ENCODE measurements at regions not wholly inside any gene's neighbourhood (a gene's known extent, or its start where the extent isn't known, plus 50 kb on each side); places are given as distances from the start of the nearest gene placed in this dataset.

DNA sequence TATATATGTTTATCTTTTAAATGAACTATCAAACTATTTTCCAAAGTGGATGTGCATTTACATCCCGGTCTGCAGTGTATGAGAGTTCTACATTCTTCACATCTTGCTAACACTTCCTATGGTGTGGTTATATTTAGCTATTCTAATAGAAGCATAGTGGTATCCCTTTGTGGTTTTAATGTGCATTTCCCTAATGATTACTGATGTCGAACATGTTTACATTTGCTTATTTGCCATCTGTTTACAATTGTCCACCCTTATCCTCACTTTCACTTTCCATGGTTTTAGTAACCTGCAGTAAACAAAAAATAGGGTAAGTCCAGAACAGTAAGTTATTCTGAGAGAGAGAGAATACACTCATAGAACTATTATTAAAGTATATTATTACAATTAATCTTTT, 360.5 kb upstream of the NAALADL2 start:
- WGBS = 37% methylated on average over 2 of the region's 2 CpGs
- no peaks in the 10 kb centered on the region for H3K36me3 ChIP-seq (ENCODE audit: insufficient read depth)
- no peak overlapping the region for H3K27ac ChIP-seq (ENCODE audit: low read depth)
- no peaks in the 10 kb centered on the region for H3K4me1 ChIP-seq (ENCODE audit: insufficient read depth)
- no peak overlapping the region for H3K4me3 ChIP-seq (ENCODE audit: low read depth, low read length)
- no peak for DNase-seq (ENCODE audit: extremely low spot score)

DNA sequence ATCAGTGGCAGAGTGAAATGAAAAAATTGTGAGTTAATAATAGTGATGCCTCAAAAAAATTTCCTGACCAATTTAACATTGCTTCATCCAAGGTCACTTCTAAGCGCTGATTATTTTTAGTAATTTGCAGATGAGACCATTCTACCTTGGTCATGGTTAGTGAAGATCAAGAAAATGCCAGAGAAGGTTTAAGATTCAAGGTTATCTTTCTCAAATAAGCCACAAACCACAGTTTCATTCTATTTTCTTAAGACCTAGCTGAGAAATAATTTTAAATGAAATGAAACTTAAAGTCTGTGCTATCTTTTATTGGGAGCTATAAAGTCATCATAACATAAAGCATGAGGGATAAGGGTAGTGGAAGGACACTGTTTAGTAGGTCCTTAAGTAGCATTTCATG, 353.9 kb upstream of the NAALADL2 start:
- WGBS = 95% methylated on average over 1 of the region's 1 CpG
- DNase-seq (ENCODE audit: extremely low spot score) = no peak
- no peaks in the 10 kb centered on the region for H3K36me3 ChIP-seq (ENCODE audit: insufficient read depth)
- no peak overlapping the region for H3K4me3 ChIP-seq (ENCODE audit: low read depth, low read length)
- no peak overlapping the region for H3K27ac ChIP-seq (ENCODE audit: low read depth)
- no peaks in the 10 kb centered on the region for H3K4me1 ChIP-seq (ENCODE audit: insufficient read depth)

DNA sequence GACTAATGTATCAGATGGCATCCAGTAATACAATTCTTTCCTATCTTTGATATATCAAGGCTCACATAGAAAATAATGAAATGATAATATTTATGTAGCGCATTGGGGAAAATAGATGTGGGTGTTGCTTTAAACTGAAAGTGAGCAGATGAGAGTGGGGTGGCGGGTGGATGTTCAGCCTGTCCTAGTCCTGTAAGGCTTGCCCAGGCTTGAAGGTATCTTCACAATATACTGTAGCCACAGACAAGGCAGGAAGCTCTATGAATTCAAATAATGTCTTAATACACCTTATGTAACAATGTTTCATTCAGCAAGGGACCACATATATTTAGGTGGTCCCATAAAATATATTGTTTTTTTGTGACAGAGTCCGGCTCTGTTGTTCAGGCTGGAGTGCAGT, 334.9 kb upstream of the NAALADL2 start:
- no peak overlapping the region for H3K4me3 ChIP-seq (ENCODE audit: low read depth, low read length)
- 98% methylated on average over 3 of the region's 3 CpGs for WGBS

DNA sequence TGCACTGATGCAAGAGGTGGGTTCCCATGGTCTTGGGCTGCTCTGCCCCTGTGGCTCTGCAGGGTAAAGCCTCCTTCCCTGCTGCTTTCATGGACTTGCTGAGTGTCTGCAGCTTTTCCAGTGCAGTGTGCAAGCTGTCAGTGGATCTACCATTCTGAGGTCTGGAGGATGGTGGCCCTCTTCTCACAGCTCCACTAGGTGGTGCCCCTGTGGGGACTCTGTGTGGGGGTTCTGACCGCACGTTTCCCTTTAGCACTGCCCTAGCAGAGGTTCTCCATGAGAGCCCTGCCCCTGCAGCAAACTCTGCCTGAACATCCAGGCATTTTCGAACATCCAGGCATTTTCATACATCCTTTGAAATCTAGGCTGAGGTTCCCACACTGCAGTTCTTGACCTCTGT, 329.8 kb upstream of the NAALADL2 start:
- no peaks in the 10 kb centered on the region for H3K4me1 ChIP-seq (ENCODE audit: insufficient read depth)
- WGBS = 92% methylated on average over 3 of the region's 3 CpGs
- DNase-seq (ENCODE audit: extremely low spot score) = no peak
- no peak overlapping the region for H3K4me3 ChIP-seq (ENCODE audit: low read depth, low read length)
- no peak overlapping the region for H3K27ac ChIP-seq (ENCODE audit: low read depth)
- peaks cover 2% of the 10 kb centered on the region for H3K36me3 ChIP-seq (ENCODE audit: insufficient read depth)

More for the DNA sequence above, 334.9 kb upstream of the NAALADL2 start:
- DNase-seq (ENCODE audit: extremely low spot score) = no peak
- Histone ChIP-seq H3K27ac (ENCODE audit: low read depth) (no peak overlapping the region), H3K36me3 (ENCODE audit: insufficient read depth) (no peaks in the 10 kb centered on the region), H3K4me1 (ENCODE audit: insufficient read depth) (no peaks in the 10 kb centered on the region)

DNA sequence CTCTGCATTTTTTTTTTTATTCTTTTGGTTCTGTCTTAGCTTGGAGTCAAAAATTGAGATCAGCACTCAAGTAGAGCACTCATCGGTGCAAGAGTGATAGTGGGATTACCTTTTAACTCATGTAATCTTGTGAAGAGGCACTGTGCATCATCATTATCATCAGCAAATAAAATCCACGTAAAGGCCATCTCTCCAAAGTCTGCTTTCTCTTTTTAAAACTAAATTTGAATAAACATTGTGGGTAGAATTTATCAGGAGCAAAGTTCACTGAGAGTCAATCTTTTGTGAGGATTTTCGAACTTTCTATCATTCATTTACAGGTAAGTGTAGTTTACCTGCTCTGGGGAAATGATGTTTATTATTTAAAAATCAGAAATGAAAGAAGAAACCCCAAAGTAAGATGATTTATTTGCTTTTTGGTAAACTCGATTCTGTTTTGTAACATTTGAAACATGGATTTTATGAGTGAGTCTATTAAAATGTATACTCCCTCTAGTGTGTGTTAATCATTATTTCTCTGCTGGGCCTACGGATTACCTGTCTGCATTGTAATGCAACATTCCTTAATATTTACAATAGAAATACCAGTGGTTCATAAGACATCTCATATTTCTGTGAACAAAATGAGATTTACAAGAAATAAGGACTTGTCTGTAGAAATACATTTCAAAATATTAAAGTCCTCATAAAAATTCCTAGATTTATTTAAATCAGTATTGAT, 327.7 kb upstream of the NAALADL2 start:
- DNase-seq (ENCODE audit: extremely low spot score) = no peak
- Histone ChIP-seq H3K4me3 (ENCODE audit: low read depth, low read length) (no peak overlapping the region), H3K4me1 (ENCODE audit: insufficient read depth) (no peaks in the 10 kb centered on the region), H3K36me3 (ENCODE audit: insufficient read depth) (peaks cover 2% of the 10 kb centered on the region), H3K27ac (ENCODE audit: low read depth) (no peak overlapping the region)
- WGBS = 79% methylated on average over 5 of the region's 5 CpGs

DNA sequence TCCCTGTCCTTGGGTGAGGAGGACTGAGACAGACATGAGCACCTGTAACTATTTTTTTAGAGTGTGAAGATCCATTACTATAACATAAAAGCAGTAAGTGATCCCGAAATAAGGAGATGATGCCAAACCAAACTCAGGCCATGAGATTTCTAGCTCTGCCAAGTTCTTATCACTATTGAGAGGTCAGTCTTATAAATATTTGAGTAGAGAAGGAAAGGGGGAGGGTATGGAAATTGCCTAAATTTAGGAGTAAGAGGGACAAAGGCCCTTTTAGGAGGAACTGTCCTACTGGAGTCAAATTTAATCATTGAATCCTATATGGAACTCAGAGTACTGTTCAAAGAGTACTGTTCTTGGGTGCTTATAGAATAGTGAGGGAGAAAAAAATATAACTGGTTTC, 326.9 kb upstream of the NAALADL2 start:
- Histone ChIP-seq H3K36me3 (ENCODE audit: insufficient read depth) (peaks cover 2% of the 10 kb centered on the region), H3K4me3 (ENCODE audit: low read depth, low read length) (no peak overlapping the region), H3K4me1 (ENCODE audit: insufficient read depth) (no peaks in the 10 kb centered on the region), H3K27ac (ENCODE audit: low read depth) (no peak overlapping the region)
- 76% methylated on average over 1 of the region's 1 CpG for WGBS
- no peak for DNase-seq (ENCODE audit: extremely low spot score)

DNA sequence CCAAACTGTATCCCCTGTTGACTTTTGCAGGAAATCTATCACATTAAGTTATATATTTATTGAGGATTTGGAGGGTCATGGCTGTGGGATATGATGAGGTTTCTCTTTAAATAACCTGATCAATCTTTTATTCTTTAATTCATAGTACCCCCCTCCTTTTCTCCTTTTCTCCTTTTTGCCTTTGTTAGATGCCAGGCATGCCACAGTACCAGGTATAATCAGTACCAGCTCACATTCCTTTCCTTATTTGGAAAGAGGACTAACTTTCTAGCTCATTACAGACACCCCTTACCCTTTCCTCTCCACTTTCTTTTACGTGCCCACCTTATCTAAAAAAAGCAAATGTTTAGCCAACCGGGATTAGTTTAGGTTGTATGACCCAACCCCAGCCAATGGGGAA, 326.4 kb upstream of the NAALADL2 start:
- 84% methylated on average over 2 of the region's 2 CpGs for WGBS
- H3K4me1 ChIP-seq (ENCODE audit: insufficient read depth) = no peaks in the 10 kb centered on the region
- H3K36me3 ChIP-seq (ENCODE audit: insufficient read depth) = peaks cover 2% of the 10 kb centered on the region
- H3K4me3 ChIP-seq (ENCODE audit: low read depth, low read length) = no peak overlapping the region
- no peak overlapping the region for H3K27ac ChIP-seq (ENCODE audit: low read depth)
- DNase-seq (ENCODE audit: extremely low spot score) = no peak

DNA sequence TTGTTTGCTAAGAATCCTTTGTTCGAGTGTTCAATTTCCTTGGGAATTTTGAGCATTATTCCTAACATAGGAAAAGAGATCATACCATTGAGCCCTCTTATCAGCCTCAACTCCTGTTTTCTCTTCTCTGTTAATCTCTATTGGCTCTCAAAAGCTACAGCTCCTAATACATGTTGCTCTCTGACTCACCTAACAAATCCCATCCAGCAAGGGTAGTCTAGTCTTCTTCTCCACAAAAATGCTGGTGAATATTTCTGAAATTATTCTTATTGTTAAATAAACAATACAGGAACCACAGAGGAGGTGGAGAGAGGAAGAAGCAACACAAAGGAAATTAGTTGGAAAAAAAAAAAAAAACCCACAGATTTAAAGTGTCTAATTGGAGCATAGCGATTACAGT, 325.8 kb upstream of the NAALADL2 start:
- no peak overlapping the region for H3K4me3 ChIP-seq (ENCODE audit: low read depth, low read length)
- peaks cover 2% of the 10 kb centered on the region for H3K36me3 ChIP-seq (ENCODE audit: insufficient read depth)
- 93% methylated on average over 2 of the region's 2 CpGs for WGBS
- DNase-seq (ENCODE audit: extremely low spot score) = no peak
- no peaks in the 10 kb centered on the region for H3K4me1 ChIP-seq (ENCODE audit: insufficient read depth)
- H3K27ac ChIP-seq (ENCODE audit: low read depth) = no peak overlapping the region

DNA sequence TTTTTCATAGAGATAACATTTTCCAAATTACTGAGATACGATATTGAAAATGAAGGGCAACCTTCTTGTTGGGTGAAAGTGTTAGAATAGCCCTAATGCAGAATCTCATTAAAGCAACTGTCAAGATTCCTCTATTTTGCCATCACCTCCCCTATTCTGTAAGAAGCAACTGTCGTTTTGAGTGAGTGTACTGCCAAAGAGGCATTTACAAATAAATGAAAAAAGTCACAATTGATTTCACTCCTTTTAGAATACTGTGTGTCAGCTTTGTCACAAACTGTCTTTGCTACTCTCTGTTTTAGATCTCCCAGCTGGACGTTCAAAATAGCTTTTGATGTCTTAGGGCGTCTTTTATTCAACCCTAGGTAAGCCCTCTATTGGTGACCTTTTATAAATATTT, 322.8 kb upstream of the NAALADL2 start:
- no peak overlapping the region for H3K4me3 ChIP-seq (ENCODE audit: low read depth, low read length)
- DNase-seq (ENCODE audit: extremely low spot score) = no peak
- H3K27ac ChIP-seq (ENCODE audit: low read depth) = no peak overlapping the region
- WGBS = 80% methylated on average over 4 of the region's 4 CpGs
- H3K36me3 ChIP-seq (ENCODE audit: insufficient read depth) = peaks cover 2% of the 10 kb centered on the region
- no peaks in the 10 kb centered on the region for H3K4me1 ChIP-seq (ENCODE audit: insufficient read depth)

DNA sequence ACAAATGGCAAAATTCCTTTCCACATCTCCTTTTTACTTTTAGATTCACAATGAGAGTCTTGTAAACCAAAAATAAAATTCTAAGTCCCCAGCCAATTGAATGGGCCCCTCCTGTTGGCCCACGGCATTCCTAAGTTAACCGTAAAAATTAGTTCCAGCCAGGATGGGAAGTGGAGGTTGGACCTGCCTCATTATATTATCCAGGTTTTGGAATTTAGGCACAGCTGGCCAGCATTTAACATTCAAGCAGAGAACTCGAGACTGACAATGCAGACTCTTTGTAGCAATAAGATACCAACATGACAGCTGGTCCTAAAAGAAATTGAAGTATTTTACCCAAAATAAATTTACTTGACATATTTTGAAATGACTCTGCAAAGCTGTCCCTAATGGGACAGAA, 321.0 kb upstream of the NAALADL2 start:
- WGBS = 75% methylated on average over 3 of the region's 3 CpGs
- Histone ChIP-seq H3K4me3 (ENCODE audit: low read depth, low read length) (no peak overlapping the region), H3K36me3 (ENCODE audit: insufficient read depth) (no peaks in the 10 kb centered on the region), H3K27ac (ENCODE audit: low read depth) (no peak overlapping the region), H3K4me1 (ENCODE audit: insufficient read depth) (no peaks in the 10 kb centered on the region)
- no peak for DNase-seq (ENCODE audit: extremely low spot score)

DNA sequence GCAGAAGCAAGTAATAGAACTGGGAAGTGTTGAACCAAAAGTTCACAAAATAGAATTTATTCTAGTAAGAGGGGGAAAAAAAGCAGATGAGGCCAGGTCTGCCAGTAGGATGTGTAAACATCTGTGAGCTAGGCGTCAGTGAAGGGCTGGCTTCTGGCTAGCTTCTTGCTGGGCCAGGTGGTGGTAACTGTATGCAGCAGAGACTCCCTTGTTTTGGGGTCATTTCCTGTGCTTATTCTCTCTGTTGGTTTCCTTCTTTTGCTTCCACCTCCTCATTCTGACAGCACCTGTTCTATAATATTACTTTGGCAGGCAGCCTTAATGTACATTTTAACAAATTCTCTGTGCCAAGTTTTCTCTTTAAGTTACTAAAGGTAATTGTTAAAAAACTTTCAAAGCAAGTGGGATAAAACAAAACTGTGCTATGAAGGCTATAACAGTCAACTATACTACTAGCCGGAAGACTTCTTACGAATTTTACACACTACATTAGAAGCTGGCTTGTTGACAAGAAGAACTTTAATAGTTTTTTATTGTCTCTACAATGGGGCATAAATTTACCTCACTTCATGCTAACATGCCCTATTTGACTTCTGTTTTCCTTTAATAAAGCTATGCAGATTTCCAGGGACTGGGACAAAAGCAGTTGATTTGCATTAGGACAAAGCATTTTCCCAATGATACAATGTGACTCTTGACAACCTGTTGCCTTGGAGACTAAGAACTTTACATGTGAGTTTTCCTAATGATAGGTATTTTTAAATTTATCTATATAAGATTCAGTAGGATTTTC, 318.8 kb upstream of the NAALADL2 start:
- Histone ChIP-seq H3K36me3 (ENCODE audit: insufficient read depth) (no peaks in the 10 kb centered on the region), H3K4me1 (ENCODE audit: insufficient read depth) (no peaks in the 10 kb centered on the region), H3K27ac (ENCODE audit: low read depth) (no peak overlapping the region), H3K4me3 (ENCODE audit: low read depth, low read length) (no peak overlapping the region)
- no peak for DNase-seq (ENCODE audit: extremely low spot score)
- 74% methylated on average over 3 of the region's 3 CpGs for WGBS

DNA sequence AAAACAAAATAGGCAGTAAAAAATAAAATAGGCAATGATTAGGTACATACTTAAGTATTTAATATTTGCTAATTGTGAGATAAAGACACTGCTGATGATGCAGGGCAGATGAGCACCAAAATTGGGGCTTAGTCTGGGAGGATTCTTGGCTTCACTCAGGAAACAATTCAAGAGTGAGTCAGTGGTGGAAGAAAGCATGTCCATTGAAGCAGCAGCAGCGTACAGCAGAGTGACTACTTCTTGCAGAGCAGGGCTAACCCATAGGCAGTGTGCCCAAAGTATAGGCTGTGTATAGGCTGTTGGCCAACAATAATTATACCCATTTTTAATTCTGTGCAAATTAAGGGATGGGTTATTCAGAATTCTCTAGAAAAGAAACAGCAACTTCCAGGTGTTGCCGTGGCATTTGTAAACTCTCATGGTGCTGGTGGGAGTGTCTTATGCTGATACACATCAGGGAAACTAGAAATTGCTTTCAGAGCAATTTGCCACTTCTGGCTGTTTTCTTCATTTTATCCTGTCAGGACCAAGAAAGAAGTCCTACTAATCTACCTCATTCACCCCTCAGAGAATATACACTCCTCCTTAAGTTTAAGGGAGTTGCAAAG, 317.3 kb upstream of the NAALADL2 start:
- Histone ChIP-seq H3K4me1 (ENCODE audit: insufficient read depth) (no peaks in the 10 kb centered on the region), H3K27ac (ENCODE audit: low read depth) (no peak overlapping the region), H3K4me3 (ENCODE audit: low read depth, low read length) (no peak overlapping the region), H3K36me3 (ENCODE audit: insufficient read depth) (no peaks in the 10 kb centered on the region)
- 82% methylated on average over 2 of the region's 2 CpGs for WGBS
- DNase-seq (ENCODE audit: extremely low spot score) = no peak

DNA sequence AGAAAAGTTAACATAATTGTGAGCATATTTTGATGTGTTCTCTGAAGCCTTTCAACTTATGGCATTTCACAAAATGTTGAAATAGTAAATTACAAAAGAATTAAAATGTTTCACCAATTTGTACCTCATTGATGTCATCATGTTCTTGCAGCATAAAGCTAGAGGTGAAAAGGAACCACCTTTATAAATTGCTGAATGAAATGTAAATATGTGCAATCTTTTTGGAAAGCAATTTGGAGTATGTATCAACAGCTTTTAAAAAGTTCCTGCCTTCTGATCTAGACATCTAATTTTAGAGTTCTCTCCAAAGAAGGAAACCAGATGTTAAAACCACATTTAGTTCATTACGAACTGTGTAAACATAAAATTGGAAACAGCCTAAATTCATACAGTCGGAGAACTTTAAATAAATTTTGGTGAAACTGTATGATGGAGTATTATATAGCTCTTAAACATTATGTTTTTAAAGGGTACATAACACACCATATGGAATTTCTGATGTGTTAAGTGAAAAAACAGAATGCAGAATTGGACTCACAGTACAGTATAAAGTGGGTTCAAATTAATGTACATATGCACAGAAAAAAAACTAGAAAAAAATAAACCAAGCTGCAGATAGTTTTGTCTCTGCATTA, 311.2 kb upstream of the NAALADL2 start:
- 26% methylated on average over 2 of the region's 2 CpGs for WGBS
- no peaks in the 10 kb centered on the region for H3K36me3 ChIP-seq (ENCODE audit: insufficient read depth)
- H3K4me1 ChIP-seq (ENCODE audit: insufficient read depth) = no peaks in the 10 kb centered on the region
- DNase-seq (ENCODE audit: extremely low spot score) = no peak
- no peak overlapping the region for H3K27ac ChIP-seq (ENCODE audit: low read depth)
- H3K4me3 ChIP-seq (ENCODE audit: low read depth, low read length) = no peak overlapping the region

Data from urinary bladder (tissue), 3 donors.